ENCODE measurements at regions not wholly inside any gene's neighbourhood (a gene's known extent, or its start where the extent isn't known, plus 50 kb on each side); places are given as distances from the start of the nearest gene placed in this dataset.

DNA sequence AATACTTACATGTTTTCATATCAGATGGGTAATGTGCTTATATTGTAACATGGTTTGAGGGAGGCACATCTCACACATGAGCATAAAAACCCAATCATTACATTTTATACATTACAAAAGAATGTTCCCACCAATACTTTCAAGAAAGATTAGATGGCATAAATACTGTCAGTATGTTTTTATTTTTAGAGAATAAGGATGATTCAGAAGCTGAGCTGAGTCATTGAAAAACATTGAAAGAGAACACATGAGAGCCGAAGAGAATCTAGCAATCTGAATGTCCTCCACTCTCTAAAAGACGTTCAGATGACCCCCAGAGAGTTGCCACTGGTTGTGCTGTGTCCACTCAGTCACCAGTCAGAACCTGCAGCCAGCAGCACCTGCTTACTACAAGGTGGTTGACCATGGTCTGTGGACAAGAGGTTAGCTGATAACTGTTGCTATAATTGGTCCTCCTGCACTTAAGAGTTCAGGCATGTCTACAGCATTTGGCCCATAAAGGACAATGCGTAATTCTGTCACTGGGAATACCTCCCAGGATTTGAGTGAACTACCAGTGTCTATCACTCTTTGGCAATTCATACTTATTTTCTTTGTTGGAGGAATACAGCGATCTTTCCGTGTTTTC, 382.2 kb upstream of the IGFBP7 start:
- no peak for TF ChIP-seq EP300 (IDR thresholded peaks at IDR 0.05; ENCODE audit: low read depth)
- no peak for TF ChIP-seq POLR2AphosphoS5 (IDR thresholded peaks at IDR 0.05)
- TF ChIP-seq, protein P1, sequence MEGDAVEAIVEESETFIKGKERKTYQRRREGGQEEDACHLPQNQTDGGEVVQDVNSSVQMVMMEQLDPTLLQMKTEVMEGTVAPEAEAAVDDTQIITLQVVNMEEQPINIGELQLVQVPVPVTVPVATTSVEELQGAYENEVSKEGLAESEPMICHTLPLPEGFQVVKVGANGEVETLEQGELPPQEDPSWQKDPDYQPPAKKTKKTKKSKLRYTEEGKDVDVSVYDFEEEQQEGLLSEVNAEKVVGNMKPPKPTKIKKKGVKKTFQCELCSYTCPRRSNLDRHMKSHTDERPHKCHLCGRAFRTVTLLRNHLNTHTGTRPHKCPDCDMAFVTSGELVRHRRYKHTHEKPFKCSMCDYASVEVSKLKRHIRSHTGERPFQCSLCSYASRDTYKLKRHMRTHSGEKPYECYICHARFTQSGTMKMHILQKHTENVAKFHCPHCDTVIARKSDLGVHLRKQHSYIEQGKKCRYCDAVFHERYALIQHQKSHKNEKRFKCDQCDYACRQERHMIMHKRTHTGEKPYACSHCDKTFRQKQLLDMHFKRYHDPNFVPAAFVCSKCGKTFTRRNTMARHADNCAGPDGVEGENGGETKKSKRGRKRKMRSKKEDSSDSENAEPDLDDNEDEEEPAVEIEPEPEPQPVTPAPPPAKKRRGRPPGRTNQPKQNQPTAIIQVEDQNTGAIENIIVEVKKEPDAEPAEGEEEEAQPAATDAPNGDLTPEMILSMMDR (IDR thresholded peaks at IDR 0.05) = no peak
- no peak for TF ChIP-seq POLR2A (IDR thresholded peaks at IDR 0.05)
- no peaks in the 10 kb centered on the region for H3K9me3 ChIP-seq
- H3K4me3 ChIP-seq = no peak overlapping the region
- H3K27ac ChIP-seq = no peak overlapping the region
- intact Hi-C loops (cut with DNase I; ENCODE audit: low total_unique reads) = no loop called here
- in situ Hi-C loops (cut with MboI; ENCODE audit: low pct_ligation_motif_present in 1 of 4, low pct_unique_long_range_greater_than_20kb in 1 of 4, low sequenced_read_pairs in 3 of 4) = no loop called here
- no peak for DNase-seq
- 31 to 74% methylated on average over 2 to 5 of the region's 5 CpGs for WGBS, 2 donors (ENCODE audit: low coverage in 1 of 2)
- no peaks in the 10 kb centered on the region for H3K36me3 ChIP-seq
- H3K27me3 ChIP-seq = no peaks in the 10 kb centered on the region
- no peaks in the 10 kb centered on the region for H3K4me1 ChIP-seq

DNA sequence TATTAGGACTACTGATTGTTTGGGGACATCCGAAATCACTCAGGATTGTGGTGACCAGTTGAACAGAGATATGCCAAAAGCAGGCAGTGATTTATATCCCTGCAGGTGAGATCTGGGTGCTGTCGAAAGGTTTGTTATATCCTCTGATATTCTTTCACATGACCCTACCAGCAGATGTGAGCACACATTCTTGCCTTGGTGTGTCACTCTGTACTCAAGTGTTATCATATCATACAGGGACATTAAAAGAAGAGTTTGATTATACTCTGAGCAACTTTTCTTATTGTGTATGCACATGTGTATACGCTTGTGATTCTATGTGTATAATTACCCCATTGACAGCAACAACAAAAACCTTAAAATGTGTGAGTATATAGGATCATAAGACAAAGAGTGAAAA, 381.2 kb upstream of the IGFBP7 start:
- H3K4me1 ChIP-seq = no peaks in the 10 kb centered on the region
- no peak overlapping the region for H3K27ac ChIP-seq
- intact Hi-C loops (cut with DNase I; ENCODE audit: low total_unique reads) (no loop called here), in situ Hi-C loops (cut with MboI; ENCODE audit: low pct_ligation_motif_present in 1 of 4, low pct_unique_long_range_greater_than_20kb in 1 of 4, low sequenced_read_pairs in 3 of 4) (no loop called here)
- no peak overlapping the region for H3K4me3 ChIP-seq
- no peak for DNase-seq
- H3K36me3 ChIP-seq = no peaks in the 10 kb centered on the region
- no peaks in the 10 kb centered on the region for H3K9me3 ChIP-seq
- WGBS, 2 donors (ENCODE audit: low coverage in 1 of 2) = 75 to 80% methylated on average over 2 to 3 of the region's 3 CpGs
- H3K27me3 ChIP-seq = no peaks in the 10 kb centered on the region
- TF ChIP-seq EP300 (IDR thresholded peaks at IDR 0.05; ENCODE audit: low read depth) (no peak), POLR2AphosphoS5 (IDR thresholded peaks at IDR 0.05) (no peak), POLR2A (IDR thresholded peaks at IDR 0.05) (no peak)
- TF ChIP-seq, protein P1 (IDR thresholded peaks at IDR 0.05) = no peak

DNA sequence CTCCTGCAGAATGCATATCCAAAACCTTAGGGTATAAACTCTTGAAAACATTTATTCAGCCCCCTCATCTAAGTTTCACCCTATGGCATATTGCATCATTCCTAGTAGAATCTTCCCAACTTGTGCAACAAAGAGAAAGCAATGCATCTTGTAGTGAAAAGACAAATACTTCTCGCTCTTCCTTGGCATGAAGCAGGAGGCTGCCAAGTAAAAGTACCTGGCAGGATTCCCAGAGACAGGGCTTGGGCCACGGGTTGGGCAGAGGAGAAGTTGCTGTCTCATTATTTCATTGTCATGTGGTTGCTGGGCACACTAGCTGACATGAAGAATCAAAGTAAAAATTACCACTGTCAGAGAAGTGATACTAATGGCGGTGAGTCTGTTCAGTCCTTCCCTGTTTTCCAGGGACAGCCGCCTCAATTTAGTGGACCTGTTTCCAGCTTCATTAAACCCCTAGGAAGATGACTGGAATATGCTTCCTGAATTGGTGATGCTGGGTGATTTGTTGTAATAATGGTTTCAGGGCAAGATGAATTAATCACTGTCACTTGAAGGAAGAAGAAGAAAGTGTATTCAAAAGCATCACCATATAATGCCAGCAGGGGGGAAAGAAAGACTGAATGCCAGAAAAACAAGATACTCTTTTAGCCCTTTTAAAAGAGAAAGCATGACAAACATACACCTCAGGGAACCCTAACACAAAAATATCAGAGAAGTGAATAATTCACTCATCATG, 380.5 kb upstream of the IGFBP7 start:
- in situ Hi-C loops (cut with MboI; ENCODE audit: low pct_ligation_motif_present in 1 of 4, low pct_unique_long_range_greater_than_20kb in 1 of 4, low sequenced_read_pairs in 3 of 4) = no loop called here

More for the DNA sequence above, 380.5 kb upstream of the IGFBP7 start:
- TF ChIP-seq POLR2AphosphoS5 (IDR thresholded peaks at IDR 0.05) = peak in 1 of 3 donors; percentile 27
- no peak for TF ChIP-seq EP300 (IDR thresholded peaks at IDR 0.05; ENCODE audit: low read depth)
- TF ChIP-seq, protein P1 (IDR thresholded peaks at IDR 0.05) = no peak
- Histone ChIP-seq H3K36me3 (no peaks in the 10 kb centered on the region), H3K27ac (no peak overlapping the region), H3K9me3 (no peaks in the 10 kb centered on the region), H3K4me1 (no peaks in the 10 kb centered on the region), H3K4me3 (no peak overlapping the region), H3K27me3 (no peaks in the 10 kb centered on the region)
- WGBS, 2 donors (ENCODE audit: low coverage in 1 of 2) = 56 to 60% methylated on average over 4 of the region's 4 CpGs
- DNase-seq = no peak
- intact Hi-C loops (cut with DNase I; ENCODE audit: low total_unique reads) = no loop called here

All from transverse colon (tissue), 4 donors.